ENCODE measurements at regions not wholly inside any gene's neighbourhood (a gene's known extent, or its start where the extent isn't known, plus 50 kb on each side); places are given as distances from the start of the nearest gene placed in this dataset.

GRCh38 chr16:85222155-85222863 lies 110.0 kb upstream of the CIBAR2 start:
- H3K9me3 ChIP-seq, result no peaks in the 10 kb centered on the region
- ATAC-seq, result no peak

GRCh38 chr16:85225257-85225656 lies 113.0 kb upstream of the CIBAR2 start:
- H3K27ac ChIP-seq, result no peak overlapping the region
- peaks cover 14% of the 10 kb centered on the region for H3K4me1 ChIP-seq
- WGBS, 2 donors, result 85 to 90% methylated on average over 6 to 9 of the region's 9 CpGs
- H3K27me3 ChIP-seq, result no peaks in the 10 kb centered on the region
- no peaks in the 10 kb centered on the region for H3K36me3 ChIP-seq (replicated peaks in 1 of 2; ENCODE audit: insufficient read depth in 1 of 2, low read depth in 2 of 2)
- H3K4me3 ChIP-seq, result no peak overlapping the region
- H3K9me3 ChIP-seq, result no peaks in the 10 kb centered on the region
- TF ChIP-seq CTCF (IDR thresholded peaks at IDR 0.05), result no peak
- no peak for TF ChIP-seq POLR2A (IDR thresholded peaks at IDR 0.05)
- DNase-seq, result no peak
- ATAC-seq, result no peak
- intact Hi-C loops (cut with DNase I), result no loop called here

More at GRCh38 chr16:85222155-85222863, 110.0 kb upstream of the CIBAR2 start:
- WGBS, 2 donors, result 89% methylated on average over 18 to 23 of the region's 23 CpGs
- H3K36me3 ChIP-seq (replicated peaks in 1 of 2; ENCODE audit: insufficient read depth in 1 of 2, low read depth in 2 of 2), result no peaks in the 10 kb centered on the region
- H3K4me1 ChIP-seq, result peaks cover 16% of the 10 kb centered on the region
- DNase-seq, result no peak
- intact Hi-C loops (cut with DNase I), result no loop called here
- TF ChIP-seq CTCF (IDR thresholded peaks at IDR 0.05) (no peak), POLR2A (IDR thresholded peaks at IDR 0.05) (no peak)
- no peak overlapping the region for H3K27ac ChIP-seq
- H3K4me3 ChIP-seq, result no peak overlapping the region
- no peaks in the 10 kb centered on the region for H3K27me3 ChIP-seq

GRCh38 chr16:85225721-85226120 lies 113.4 kb upstream of the CIBAR2 start:
- Histone ChIP-seq H3K36me3 (replicated peaks in 1 of 2; ENCODE audit: insufficient read depth in 1 of 2, low read depth in 2 of 2) (no peaks in the 10 kb centered on the region), H3K4me1 (peaks cover 11% of the 10 kb centered on the region), H3K27ac (no peak overlapping the region), H3K27me3 (no peaks in the 10 kb centered on the region), H3K9me3 (no peaks in the 10 kb centered on the region), H3K4me3 (no peak overlapping the region)
- intact Hi-C loops (cut with DNase I), result no loop called here
- DNase-seq (no peak), ATAC-seq (no peak)
- TF ChIP-seq CTCF (IDR thresholded peaks at IDR 0.05) (no peak), POLR2A (IDR thresholded peaks at IDR 0.05) (no peak)
- WGBS, 2 donors, result 85 to 99% methylated on average over 2 to 4 of the region's 4 CpGs

- TF ChIP-seq CTCF (IDR thresholded peaks at IDR 0.05) (no peak), POLR2A (IDR thresholded peaks at IDR 0.05) (no peak)
- no peaks in the 10 kb centered on the region for H3K9me3 ChIP-seq
- no peak for DNase-seq
Observed at GRCh38 chr16:85227084-85227945, 115.0 kb upstream of the CIBAR2 start.

More at GRCh38 chr16:85227084-85227945, 115.0 kb upstream of the CIBAR2 start:
- H3K4me3 ChIP-seq, result no peak overlapping the region
- H3K4me1 ChIP-seq, result peaks cover 11% of the 10 kb centered on the region
- H3K27ac ChIP-seq, result no peak overlapping the region
- H3K27me3 ChIP-seq, result no peaks in the 10 kb centered on the region
- intact Hi-C loops (cut with DNase I), result no loop called here
- ATAC-seq, result no peak
- 84 to 89% methylated on average over 16 of the region's 16 CpGs for WGBS, 2 donors
- no peaks in the 10 kb centered on the region for H3K36me3 ChIP-seq (replicated peaks in 1 of 2; ENCODE audit: insufficient read depth in 1 of 2, low read depth in 2 of 2)

All from body of pancreas (tissue), 4 donors.